HepG2 (cell line): ENCODE measurements at regions not wholly inside any gene's neighbourhood (a gene's known extent, or its start where the extent isn't known, plus 50 kb on each side); places are given as distances from the start of the nearest gene placed in this dataset.

Experiments used
- CTCF ChIP-seq: sonication (generic); formaldehyde crosslinking; IDR thresholded peaks from 2 replicates; pipeline ENCODE4 v1.5.0; 2020; ENCODE audit warnings: mild to moderate bottlenecking, missing genetic modification reagents, moderate library complexity
- E2F5 ChIP-seq: sonication (generic); formaldehyde crosslinking; conservative IDR thresholded peaks from 2 replicates; pipeline ENCODE4 v1.4.0; 2020; ENCODE audit warnings: missing genetic modification reagents
- EZH2 ChIP-seq: conservative IDR thresholded peaks from 2 replicates; pipeline ENCODE4 v1.6.1; 2012; ENCODE audit warnings: mild to moderate bottlenecking, low read depth, low read length, moderate library complexity
- FIP1L1 ChIP-seq: fragments of 200-400 bp; formaldehyde crosslinking; IDR thresholded peaks from 2 replicates; pipeline ENCODE4 v1.6.1; 2018; ENCODE audit warnings: low read depth, mild to moderate bottlenecking, low read length, moderate library complexity, borderline replicate concordance; ENCODE audit not compliant: insufficient read depth
- KDM1A ChIP-seq: IDR thresholded peaks from 2 replicates; pipeline ENCODE4 v1.6.1; 2016; ENCODE audit warnings: missing compliant biosample characterization
- NFAT5 ChIP-seq: sonication (generic); formaldehyde crosslinking; IDR thresholded peaks from 2 replicates; pipeline ENCODE4 v1.4.0; 2020; ENCODE audit warnings: missing genetic modification reagents
- POLR2A ChIP-seq, 2 experiments: IDR thresholded peaks; 2 replicates each; pipeline ENCODE4 v1.6.1; 2011; ENCODE audit warnings: low read depth in 2 of 2, low read length in 2 of 2, mild to moderate bottlenecking in 1 of 2, moderate library complexity in 1 of 2; ENCODE audit not compliant: insufficient read depth in 1 of 2
- POLR2AphosphoS5 ChIP-seq: IDR thresholded peaks from 2 replicates; pipeline ENCODE4 v1.6.1; 2012; ENCODE audit warnings: low read depth, low read length
- PTBP1 ChIP-seq: fragments of 200-400 bp; formaldehyde crosslinking; IDR thresholded peaks from 2 replicates; pipeline ENCODE4 v1.6.1; 2018; ENCODE audit warnings: low read length, low read depth; ENCODE audit not compliant: poor library complexity, severe bottlenecking
- SP1 ChIP-seq, 2 experiments: fragments of 450-650 bp in 1 of 2; sonication (generic) in 1 of 2; formaldehyde crosslinking in 1 of 2; IDR thresholded peaks; 2 replicates each; pipeline versions ENCODE4 v1.4.0 to v1.6.1; 2016 to 2020; ENCODE audit warnings: missing genetic modification reagents in 1 of 2
- ZBTB38 ChIP-seq: sonication (generic); formaldehyde crosslinking; IDR thresholded peaks from 2 replicates; pipeline ENCODE4 v1.5.1; 2020; ENCODE audit warnings: mild to moderate bottlenecking, missing genetic modification reagents
- ZNF205 ChIP-seq: IDR thresholded peaks from 2 replicates; pipeline ENCODE4 v1.6.1; 2018; ENCODE audit warnings: missing biosample characterization, missing genetic modification reagents
- ZNF251 ChIP-seq: sonication (generic); formaldehyde crosslinking; IDR thresholded peaks from 2 replicates; pipeline ENCODE4 v1.9.0; 2021; ENCODE audit warnings: mild to moderate bottlenecking, missing genetic modification reagents

- TF ChIP-seq FIP1L1 (no peak), ZBTB38 (CRISPR knock-in tag) (no peak), NFAT5 (CRISPR knock-in tag) (no peak), PTBP1 (no peak), CTCF (CRISPR knock-in tag) (no peak), POLR2AphosphoS5 (no peak), POLR2A (IDR thresholded peaks at IDR 0.05; ENCODE audit: insufficient read depth in 1 of 2, low read depth in 2 of 2, low read length in 2 of 2) (no peak), E2F5 (CRISPR knock-in tag) (no peak), SP1 (IDR thresholded peaks at IDR 0.05) (no peak), SP1 (CRISPR knock-in tag; IDR thresholded peaks at IDR 0.05) (no peak), EZH2 (no peak), ZNF205 (no peak), ZNF251 (CRISPR knock-in tag) (no peak), KDM1A (CRISPR knock-in tag) (no peak)
Measured at GRCh38 chr14:55740649-55740989, 160.6 kb downstream of the KTN1 start.
